ENCODE measurements at regions not wholly inside any gene's neighbourhood (a gene's known extent, or its start where the extent isn't known, plus 50 kb on each side); places are given as distances from the start of the nearest gene placed in this dataset.

GRCh38 chr14:98189511-98189910 lies 1082.5 kb downstream of the BCL11B start:
- H3K36me3 Mint-ChIP-seq, result no peaks in the 10 kb centered on the region
- DNase-seq (ENCODE audit: low spot score) (no peak), ATAC-seq (no peak)
- H3K9me3 Mint-ChIP-seq, result no peaks in the 10 kb centered on the region
- CTCF ChIA-PET, result no interaction called here
- no peaks in the 10 kb centered on the region for H3K27me3 Mint-ChIP-seq (ENCODE audit: low read depth)
- POLR2A ChIA-PET, result no interaction called here
- H3K4me1 Mint-ChIP-seq, result no peaks in the 10 kb centered on the region
- H3K27ac Mint-ChIP-seq, result no peak overlapping the region
- no peak overlapping the region for H3K4me3 Mint-ChIP-seq
- no peak for TF ChIP-seq CREB1 (CRISPR knock-in tag; IDR thresholded peaks at IDR 0.05)

- Mint-ChIP-seq H3K27ac (no peak overlapping the region), H3K9me3 (no peaks in the 10 kb centered on the region), H3K36me3 (no peaks in the 10 kb centered on the region), H3K4me3 (no peak overlapping the region), H3K27me3 (ENCODE audit: low read depth) (no peaks in the 10 kb centered on the region), H3K4me1 (no peaks in the 10 kb centered on the region)
- TF ChIP-seq ZNF317 (CRISPR knock-in tag; IDR thresholded peaks at IDR 0.05; ENCODE audit: borderline replicate concordance, low read depth) (no peak), TEAD4 (CRISPR knock-in tag; IDR thresholded peaks at IDR 0.05) (no peak), FOXK1 (CRISPR knock-in tag; IDR thresholded peaks at IDR 0.05) (no peak), IRF2 (CRISPR knock-in tag; IDR thresholded peaks at IDR 0.05; ENCODE audit: borderline replicate concordance, low read depth) (no peak), NR2C2 (CRISPR knock-in tag; IDR thresholded peaks at IDR 0.05) (no peak), GTF2I (CRISPR knock-in tag; conservative IDR thresholded peaks at IDR 0.05) (no peak), NFE2L1 (CRISPR knock-in tag; IDR thresholded peaks at IDR 0.05) (no peak), KAT7 (CRISPR knock-in tag; IDR thresholded peaks at IDR 0.05; ENCODE audit: borderline replicate concordance) (no peak), RELA (CRISPR knock-in tag; IDR thresholded peaks at IDR 0.05; ENCODE audit: borderline replicate concordance) (no peak), OVOL2 (CRISPR knock-in tag; IDR thresholded peaks at IDR 0.05; ENCODE audit: borderline replicate concordance) (no peak), SOX15 (CRISPR knock-in tag; IDR thresholded peaks at IDR 0.05) (no peak), ZNF219 (CRISPR knock-in tag; IDR thresholded peaks at IDR 0.05; ENCODE audit: borderline replicate concordance) (no peak)
- TF ChIP-seq, protein P1, sequence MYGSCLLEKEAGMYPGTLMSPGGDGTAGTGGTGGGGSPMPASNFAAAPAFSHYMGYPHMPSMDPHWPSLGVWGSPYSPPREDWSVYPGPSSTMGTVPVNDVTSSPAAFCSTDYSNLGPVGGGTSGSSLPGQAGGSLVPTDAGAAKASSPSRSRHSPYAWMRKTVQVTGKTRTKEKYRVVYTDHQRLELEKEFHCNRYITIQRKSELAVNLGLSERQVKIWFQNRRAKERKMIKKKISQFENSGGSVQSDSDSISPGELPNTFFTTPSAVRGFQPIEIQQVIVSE (CRISPR knock-in tag; IDR thresholded peaks at IDR 0.05; ENCODE audit: borderline replicate concordance), result no peak
- TF ChIP-seq, protein P2, sequence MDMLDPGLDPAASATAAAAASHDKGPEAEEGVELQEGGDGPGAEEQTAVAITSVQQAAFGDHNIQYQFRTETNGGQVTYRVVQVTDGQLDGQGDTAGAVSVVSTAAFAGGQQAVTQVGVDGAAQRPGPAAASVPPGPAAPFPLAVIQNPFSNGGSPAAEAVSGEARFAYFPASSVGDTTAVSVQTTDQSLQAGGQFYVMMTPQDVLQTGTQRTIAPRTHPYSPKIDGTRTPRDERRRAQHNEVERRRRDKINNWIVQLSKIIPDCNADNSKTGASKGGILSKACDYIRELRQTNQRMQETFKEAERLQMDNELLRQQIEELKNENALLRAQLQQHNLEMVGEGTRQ (CRISPR knock-in tag; IDR thresholded peaks at IDR 0.05), result no peak
- CTCF ChIA-PET, result no interaction called here
- DNase-seq (ENCODE audit: low spot score), result no peak
- ATAC-seq, result no peak
- POLR2A ChIA-PET, result no interaction called here
These were observed 1082.1 kb downstream of the BCL11B start for GRCh38 chr14:98189944-98190343.

- ChIA-PET POLR2A (no interaction called here), CTCF (no interaction called here)
- Mint-ChIP-seq H3K4me1 (peaks cover 10% of the 10 kb centered on the region), H3K4me3 (no peak overlapping the region), H3K9me3 (no peaks in the 10 kb centered on the region), H3K27ac (no peak overlapping the region), H3K27me3 (ENCODE audit: low read depth) (no peaks in the 10 kb centered on the region), H3K36me3 (no peaks in the 10 kb centered on the region)
- TF ChIP-seq SOX15 (CRISPR knock-in tag; IDR thresholded peaks at IDR 0.05), result no peak
- TF ChIP-seq ZNF121 (CRISPR knock-in tag; IDR thresholded peaks at IDR 0.05), result no peak
- ATAC-seq (no peak), DNase-seq (ENCODE audit: low spot score) (no peak)
These were observed 1079.1 kb downstream of the BCL11B start for GRCh38 chr14:98192946-98193345.

DNA sequence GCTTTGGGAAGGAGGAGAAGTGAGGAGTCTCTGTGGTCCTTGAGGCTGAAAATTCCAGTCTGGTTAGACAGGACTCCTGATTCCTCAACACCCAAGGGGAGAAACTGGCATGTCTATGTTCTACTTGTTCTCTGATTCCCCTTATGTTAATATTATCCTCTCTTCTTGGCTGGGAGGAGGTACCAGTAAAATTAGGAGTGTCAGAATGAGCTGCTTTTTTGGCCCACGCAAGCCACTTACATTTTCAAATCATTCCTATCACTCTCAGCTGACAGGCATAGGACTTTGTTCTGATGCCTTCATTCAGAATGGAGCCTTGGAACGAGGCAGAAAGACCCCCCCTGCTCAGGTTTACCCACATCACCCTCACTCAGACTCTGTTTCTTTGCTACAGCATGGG lies 1077.2 kb downstream of the BCL11B start:
- peaks cover 10% of the 10 kb centered on the region for H3K4me1 Mint-ChIP-seq
- TF ChIP-seq ATF6 (CRISPR knock-in tag; IDR thresholded peaks at IDR 0.05) (no peak), NFATC4 (CRISPR knock-in tag; IDR thresholded peaks at IDR 0.05) (no peak), FOXP4 (CRISPR knock-in tag; IDR thresholded peaks at IDR 0.05) (no peak), ERG (CRISPR knock-in tag; IDR thresholded peaks at IDR 0.05) (no peak), SOX15 (CRISPR knock-in tag; IDR thresholded peaks at IDR 0.05) (no peak)
- TF ChIP-seq, protein P3, sequence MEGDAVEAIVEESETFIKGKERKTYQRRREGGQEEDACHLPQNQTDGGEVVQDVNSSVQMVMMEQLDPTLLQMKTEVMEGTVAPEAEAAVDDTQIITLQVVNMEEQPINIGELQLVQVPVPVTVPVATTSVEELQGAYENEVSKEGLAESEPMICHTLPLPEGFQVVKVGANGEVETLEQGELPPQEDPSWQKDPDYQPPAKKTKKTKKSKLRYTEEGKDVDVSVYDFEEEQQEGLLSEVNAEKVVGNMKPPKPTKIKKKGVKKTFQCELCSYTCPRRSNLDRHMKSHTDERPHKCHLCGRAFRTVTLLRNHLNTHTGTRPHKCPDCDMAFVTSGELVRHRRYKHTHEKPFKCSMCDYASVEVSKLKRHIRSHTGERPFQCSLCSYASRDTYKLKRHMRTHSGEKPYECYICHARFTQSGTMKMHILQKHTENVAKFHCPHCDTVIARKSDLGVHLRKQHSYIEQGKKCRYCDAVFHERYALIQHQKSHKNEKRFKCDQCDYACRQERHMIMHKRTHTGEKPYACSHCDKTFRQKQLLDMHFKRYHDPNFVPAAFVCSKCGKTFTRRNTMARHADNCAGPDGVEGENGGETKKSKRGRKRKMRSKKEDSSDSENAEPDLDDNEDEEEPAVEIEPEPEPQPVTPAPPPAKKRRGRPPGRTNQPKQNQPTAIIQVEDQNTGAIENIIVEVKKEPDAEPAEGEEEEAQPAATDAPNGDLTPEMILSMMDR (IDR thresholded peaks at IDR 0.05), result no peak
- TF ChIP-seq, protein P1 (CRISPR knock-in tag; IDR thresholded peaks at IDR 0.05; ENCODE audit: borderline replicate concordance), result no peak
- no peaks in the 10 kb centered on the region for H3K9me3 Mint-ChIP-seq
- DNase-seq (ENCODE audit: low spot score) (no peak), ATAC-seq (no peak)
- no peaks in the 10 kb centered on the region for H3K27me3 Mint-ChIP-seq (ENCODE audit: low read depth)
- no peak overlapping the region for H3K27ac Mint-ChIP-seq
- POLR2A ChIA-PET, result no interaction called here
- no peaks in the 10 kb centered on the region for H3K36me3 Mint-ChIP-seq
- H3K4me3 Mint-ChIP-seq, result no peak overlapping the region
- CTCF ChIA-PET, result interaction anchor here (1.3 kb wide), 2 partner anchors 9 to 55 kb away, joined by 3 to 4 read pairs; no protein-coding TSS in a partner anchor

All from WTC11 (cell line).